ENCODE measurements at regions not wholly inside any gene's neighbourhood (a gene's known extent, or its start where the extent isn't known, plus 50 kb on each side); places are given as distances from the start of the nearest gene placed in this dataset.

GRCh38 chr3:59257506-59257905 lies 207.7 kb upstream of the CFAP20DC start:
- no peaks in the 10 kb centered on the region for H3K36me3 Mint-ChIP-seq (ENCODE audit: low read depth)
- H3K4me3 Mint-ChIP-seq, result no peak overlapping the region
- DNase-seq (ENCODE audit: low spot score), result no peak
- no peaks in the 10 kb centered on the region for H3K9me3 Mint-ChIP-seq
- H3K27ac Mint-ChIP-seq, result no peak overlapping the region
- H3K27me3 Mint-ChIP-seq (ENCODE audit: low read depth), result no peaks in the 10 kb centered on the region
- no peaks in the 10 kb centered on the region for H3K4me1 Mint-ChIP-seq (ENCODE audit: low read depth)

- Mint-ChIP-seq H3K9me3 (no peaks in the 10 kb centered on the region), H3K27ac (no peak overlapping the region), H3K27me3 (ENCODE audit: low read depth) (no peaks in the 10 kb centered on the region), H3K4me3 (no peak overlapping the region), H3K4me1 (ENCODE audit: low read depth) (no peaks in the 10 kb centered on the region), H3K36me3 (ENCODE audit: low read depth) (no peaks in the 10 kb centered on the region)
- no peak for DNase-seq (ENCODE audit: low spot score)
These were observed 206.4 kb upstream of the CFAP20DC start for GRCh38 chr3:59256230-59256629.

GRCh38 chr3:59254976-59255375 lies 205.2 kb upstream of the CFAP20DC start:
- H3K4me3 Mint-ChIP-seq, result no peak overlapping the region
- H3K4me1 Mint-ChIP-seq (ENCODE audit: low read depth), result no peaks in the 10 kb centered on the region
- no peaks in the 10 kb centered on the region for H3K9me3 Mint-ChIP-seq
- no peak overlapping the region for H3K27ac Mint-ChIP-seq
- no peaks in the 10 kb centered on the region for H3K36me3 Mint-ChIP-seq (ENCODE audit: low read depth)
- H3K27me3 Mint-ChIP-seq (ENCODE audit: low read depth), result no peaks in the 10 kb centered on the region
- DNase-seq (ENCODE audit: low spot score), result no peak

- DNase-seq (ENCODE audit: low spot score), result no peak
- Mint-ChIP-seq H3K27ac (no peak overlapping the region), H3K36me3 (ENCODE audit: low read depth) (no peaks in the 10 kb centered on the region), H3K4me1 (ENCODE audit: low read depth) (no peaks in the 10 kb centered on the region), H3K27me3 (ENCODE audit: low read depth) (no peaks in the 10 kb centered on the region), H3K4me3 (no peak overlapping the region), H3K9me3 (peaks cover 4% of the 10 kb centered on the region)
These were observed 204.6 kb upstream of the CFAP20DC start for GRCh38 chr3:59254433-59254832.

- no peak for DNase-seq (ENCODE audit: low spot score)
- no peaks in the 10 kb centered on the region for H3K36me3 Mint-ChIP-seq (ENCODE audit: low read depth)
- no peak overlapping the region for H3K4me3 Mint-ChIP-seq
- peaks cover 10% of the 10 kb centered on the region for H3K9me3 Mint-ChIP-seq
- H3K27me3 Mint-ChIP-seq (ENCODE audit: low read depth), result no peaks in the 10 kb centered on the region
- H3K4me1 Mint-ChIP-seq (ENCODE audit: low read depth), result no peaks in the 10 kb centered on the region
- H3K27ac Mint-ChIP-seq, result no peak overlapping the region
These were observed 203.7 kb upstream of the CFAP20DC start for GRCh38 chr3:59253523-59253922.

- DNase-seq (ENCODE audit: low spot score), result no peak
- Mint-ChIP-seq H3K4me3 (no peak overlapping the region), H3K9me3 (peaks cover 14% of the 10 kb centered on the region), H3K36me3 (ENCODE audit: low read depth) (no peaks in the 10 kb centered on the region), H3K27me3 (ENCODE audit: low read depth) (no peaks in the 10 kb centered on the region), H3K4me1 (ENCODE audit: low read depth) (no peaks in the 10 kb centered on the region), H3K27ac (no peak overlapping the region)
These were observed 202.0 kb upstream of the CFAP20DC start for GRCh38 chr3:59251869-59252268.

GRCh38 chr3:59250600-59250999 lies 200.8 kb upstream of the CFAP20DC start:
- Mint-ChIP-seq H3K4me3 (no peak overlapping the region), H3K4me1 (ENCODE audit: low read depth) (no peaks in the 10 kb centered on the region), H3K27me3 (ENCODE audit: low read depth) (no peaks in the 10 kb centered on the region), H3K36me3 (ENCODE audit: low read depth) (no peaks in the 10 kb centered on the region), H3K27ac (no peak overlapping the region), H3K9me3 (peaks cover 14% of the 10 kb centered on the region)
- no peak for DNase-seq (ENCODE audit: low spot score)

- Mint-ChIP-seq H3K4me3 (no peak overlapping the region), H3K4me1 (ENCODE audit: low read depth) (no peaks in the 10 kb centered on the region), H3K9me3 (peaks cover 14% of the 10 kb centered on the region), H3K27ac (no peak overlapping the region), H3K36me3 (ENCODE audit: low read depth) (no peaks in the 10 kb centered on the region), H3K27me3 (ENCODE audit: low read depth) (no peaks in the 10 kb centered on the region)
- DNase-seq (ENCODE audit: low spot score), result no peak
These were observed 200.0 kb upstream of the CFAP20DC start for GRCh38 chr3:59249698-59250361.

GRCh38 chr3:59249004-59249403 lies 199.2 kb upstream of the CFAP20DC start:
- peaks cover 14% of the 10 kb centered on the region for H3K9me3 Mint-ChIP-seq
- DNase-seq (ENCODE audit: low spot score), result no peak
- H3K4me1 Mint-ChIP-seq (ENCODE audit: low read depth), result no peaks in the 10 kb centered on the region
- no peaks in the 10 kb centered on the region for H3K27me3 Mint-ChIP-seq (ENCODE audit: low read depth)
- no peak overlapping the region for H3K4me3 Mint-ChIP-seq
- no peaks in the 10 kb centered on the region for H3K36me3 Mint-ChIP-seq (ENCODE audit: low read depth)
- no peak overlapping the region for H3K27ac Mint-ChIP-seq

- no peak for DNase-seq (ENCODE audit: low spot score)
- Mint-ChIP-seq H3K4me1 (ENCODE audit: low read depth) (no peaks in the 10 kb centered on the region), H3K4me3 (no peak overlapping the region), H3K9me3 (peaks cover 23% of the 10 kb centered on the region), H3K36me3 (ENCODE audit: low read depth) (no peaks in the 10 kb centered on the region), H3K27ac (no peak overlapping the region), H3K27me3 (ENCODE audit: low read depth) (no peaks in the 10 kb centered on the region)
These were observed 197.6 kb upstream of the CFAP20DC start for GRCh38 chr3:59247402-59247841.

GRCh38 chr3:59246719-59247401 lies 197.0 kb upstream of the CFAP20DC start:
- no peaks in the 10 kb centered on the region for H3K4me1 Mint-ChIP-seq (ENCODE audit: low read depth)
- peaks cover 23% of the 10 kb centered on the region for H3K9me3 Mint-ChIP-seq
- DNase-seq (ENCODE audit: low spot score), result no peak
- H3K27me3 Mint-ChIP-seq (ENCODE audit: low read depth), result no peaks in the 10 kb centered on the region
- H3K4me3 Mint-ChIP-seq, result no peak overlapping the region
- H3K27ac Mint-ChIP-seq, result no peak overlapping the region
- no peaks in the 10 kb centered on the region for H3K36me3 Mint-ChIP-seq (ENCODE audit: low read depth)

- no peak overlapping the region for H3K4me3 Mint-ChIP-seq
- no peak for DNase-seq (ENCODE audit: low spot score)
- H3K27me3 Mint-ChIP-seq (ENCODE audit: low read depth), result no peaks in the 10 kb centered on the region
- H3K9me3 Mint-ChIP-seq, result peaks cover 23% of the 10 kb centered on the region
- H3K36me3 Mint-ChIP-seq (ENCODE audit: low read depth), result no peaks in the 10 kb centered on the region
- no peaks in the 10 kb centered on the region for H3K4me1 Mint-ChIP-seq (ENCODE audit: low read depth)
- H3K27ac Mint-ChIP-seq, result no peak overlapping the region
These were observed 196.2 kb upstream of the CFAP20DC start for GRCh38 chr3:59245859-59246501.

GRCh38 chr3:59245300-59245858 lies 195.6 kb upstream of the CFAP20DC start:
- H3K27ac Mint-ChIP-seq, result no peak overlapping the region
- peaks cover 23% of the 10 kb centered on the region for H3K9me3 Mint-ChIP-seq
- H3K4me1 Mint-ChIP-seq (ENCODE audit: low read depth), result no peaks in the 10 kb centered on the region
- no peaks in the 10 kb centered on the region for H3K27me3 Mint-ChIP-seq (ENCODE audit: low read depth)
- H3K4me3 Mint-ChIP-seq, result no peak overlapping the region
- H3K36me3 Mint-ChIP-seq (ENCODE audit: low read depth), result no peaks in the 10 kb centered on the region
- DNase-seq (ENCODE audit: low spot score), result no peak

GRCh38 chr3:59244343-59244742 lies 194.5 kb upstream of the CFAP20DC start:
- H3K4me3 Mint-ChIP-seq, result no peak overlapping the region
- H3K27ac Mint-ChIP-seq, result no peak overlapping the region
- no peaks in the 10 kb centered on the region for H3K36me3 Mint-ChIP-seq (ENCODE audit: low read depth)

More at GRCh38 chr3:59244343-59244742, 194.5 kb upstream of the CFAP20DC start:
- Mint-ChIP-seq H3K27me3 (ENCODE audit: low read depth) (no peaks in the 10 kb centered on the region), H3K9me3 (peaks cover 18% of the 10 kb centered on the region), H3K4me1 (ENCODE audit: low read depth) (no peaks in the 10 kb centered on the region)
- no peak for DNase-seq (ENCODE audit: low spot score)
